ENCODE measurements at regions not wholly inside any gene's neighbourhood (a gene's known extent, or its start where the extent isn't known, plus 50 kb on each side); places are given as distances from the start of the nearest gene placed in this dataset.
A peak's percentile ranks its signal among the peaks of the same experiment; 100 is the strongest.

DNA sequence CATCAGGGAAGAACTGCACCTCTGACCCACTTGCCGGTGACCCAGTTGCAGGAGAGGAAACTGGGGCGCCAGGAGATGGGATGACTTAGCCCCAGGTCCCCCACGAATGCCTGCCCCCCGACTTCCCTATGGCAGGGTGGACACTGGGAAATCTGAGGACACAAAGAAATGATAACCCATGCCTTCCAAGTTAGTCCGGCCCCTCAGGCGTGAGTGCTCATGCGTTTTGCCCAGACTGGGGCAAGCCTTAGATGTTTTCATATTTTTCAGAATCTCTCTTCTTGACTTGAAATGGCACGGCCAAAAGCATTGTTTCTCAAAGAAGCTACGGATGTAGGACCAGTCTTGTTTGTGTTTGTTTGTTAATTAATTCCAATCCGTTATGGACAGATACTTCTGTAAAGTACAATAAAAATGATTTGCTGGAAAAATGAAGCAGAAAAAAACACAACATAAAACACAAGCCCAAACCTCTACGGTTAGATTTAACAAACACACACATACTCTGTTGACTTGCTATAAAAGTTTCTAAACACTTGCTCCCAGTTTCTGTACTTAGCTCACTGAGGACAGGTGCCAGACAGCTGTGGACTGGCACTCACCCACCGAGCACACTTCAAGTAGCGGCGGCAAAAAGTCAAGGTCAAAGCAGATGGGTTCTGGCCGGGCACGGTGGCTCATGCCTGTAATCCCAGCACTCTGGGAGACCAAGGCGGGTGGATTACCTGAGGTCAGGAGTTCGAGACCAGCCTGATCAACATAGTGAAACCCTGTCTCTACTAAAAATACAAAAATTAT, 341.5 kb downstream of the BCOR start:
- no peak for DNase-seq

DNA sequence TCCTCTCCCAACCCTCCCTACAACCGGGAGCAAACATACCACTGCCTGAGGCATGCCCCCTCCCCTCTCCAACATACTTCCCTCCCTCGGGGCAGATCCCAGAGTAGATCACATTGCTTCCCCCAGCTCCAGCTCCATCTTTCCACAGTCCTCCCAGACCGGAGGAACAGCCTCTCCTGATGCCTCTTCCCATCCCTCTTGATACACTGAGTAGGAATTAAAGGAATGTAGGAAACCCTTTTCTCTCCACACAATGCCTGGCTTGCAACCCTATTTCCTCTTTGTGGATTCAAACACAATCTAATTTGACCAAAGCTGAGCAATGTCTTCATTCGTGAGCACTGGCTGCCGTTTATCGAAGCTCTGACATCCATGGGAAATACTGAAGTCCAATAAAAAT, 339.8 kb downstream of the BCOR start:
- DNase-seq: no peak

DNA sequence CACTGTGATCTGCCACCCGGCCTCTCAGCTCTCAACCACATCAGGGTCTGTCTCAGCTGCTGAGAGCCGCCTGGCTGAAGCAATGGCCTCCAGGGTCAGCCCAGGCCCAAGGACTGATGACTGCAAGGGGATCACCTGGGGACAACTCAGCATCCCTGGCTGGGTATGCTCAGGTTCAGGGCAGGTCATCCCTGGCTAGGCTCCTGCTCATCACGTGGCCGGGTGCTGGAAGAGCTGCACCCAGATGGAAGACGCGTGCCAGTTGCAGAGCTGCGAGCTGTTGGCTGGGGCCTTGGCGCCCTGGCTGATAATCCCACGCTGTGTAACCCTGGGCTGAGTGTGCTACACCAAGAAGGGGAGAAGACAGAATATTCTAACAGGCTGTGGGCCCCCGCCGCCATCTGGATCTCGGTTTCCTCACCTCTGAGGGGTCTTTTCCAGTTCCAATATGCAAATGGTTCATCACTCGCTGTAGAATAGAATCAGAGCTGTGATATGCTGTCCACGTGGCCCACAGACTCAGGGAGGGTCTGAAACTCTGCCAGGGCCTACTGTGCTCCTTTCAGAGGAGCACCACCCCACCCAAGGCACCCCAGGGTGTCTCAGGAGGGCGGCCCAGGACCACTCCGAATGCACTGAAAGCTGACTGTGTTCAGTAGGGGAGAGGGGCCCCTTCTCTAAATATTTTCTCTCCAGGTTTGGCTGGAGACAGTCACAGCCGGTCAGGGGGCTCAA, 338.8 kb downstream of the BCOR start:
- peak; percentile 42 for DNase-seq

DNA sequence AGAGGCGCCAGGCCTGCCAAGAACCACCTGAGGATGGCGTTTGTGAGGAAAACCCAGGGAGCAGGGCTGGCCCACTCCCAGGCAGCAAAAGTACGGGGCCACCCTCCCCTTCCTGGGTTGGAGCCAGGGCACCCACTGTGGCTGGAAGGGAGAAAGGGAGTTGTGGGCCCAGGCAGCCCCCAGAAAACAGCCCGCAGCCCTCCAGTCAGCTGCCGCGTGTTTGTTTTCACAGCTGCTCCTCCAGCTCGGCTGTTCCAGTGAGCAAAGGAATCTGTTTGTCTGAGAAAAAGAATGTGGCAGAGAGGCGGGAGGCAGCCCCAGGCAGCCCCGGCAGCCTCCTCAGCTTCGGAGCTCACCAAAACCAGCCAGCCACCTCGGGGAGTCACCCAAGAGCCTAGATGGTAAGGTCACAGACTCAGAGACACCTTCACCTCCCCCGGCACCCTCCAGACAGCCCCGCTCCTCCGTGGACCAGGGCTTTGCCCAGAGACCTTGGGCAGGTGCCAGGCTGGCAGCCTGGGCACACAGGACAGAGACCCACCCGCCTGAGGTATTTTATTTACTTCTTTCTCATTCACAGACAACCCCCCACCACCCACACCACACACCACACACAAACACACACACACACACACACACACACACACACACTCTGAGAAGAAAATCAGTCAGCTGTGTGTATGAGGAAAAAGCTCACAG, 338.1 kb downstream of the BCOR start:
- no peak for DNase-seq

DNA sequence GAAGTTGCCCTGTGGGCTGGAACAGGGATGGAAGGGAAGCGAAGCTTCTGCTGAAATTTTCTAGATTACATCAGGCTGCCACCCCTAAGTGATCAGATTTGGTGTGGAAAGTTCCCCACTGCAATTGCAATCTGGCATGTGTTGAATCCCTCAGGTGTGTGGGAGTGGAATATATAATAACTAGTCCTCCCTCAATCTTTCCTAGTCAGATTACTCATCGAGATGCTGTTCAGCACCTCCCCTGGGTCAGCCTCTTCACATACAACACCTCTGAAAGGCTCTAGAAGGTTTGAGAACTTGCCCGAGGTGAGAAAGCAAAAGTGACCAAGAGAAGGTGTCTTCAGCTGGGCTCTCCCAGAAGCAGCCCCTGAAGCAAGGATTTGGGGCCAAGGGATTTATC, 336.8 kb downstream of the BCOR start:
- no peak for DNase-seq

DNA sequence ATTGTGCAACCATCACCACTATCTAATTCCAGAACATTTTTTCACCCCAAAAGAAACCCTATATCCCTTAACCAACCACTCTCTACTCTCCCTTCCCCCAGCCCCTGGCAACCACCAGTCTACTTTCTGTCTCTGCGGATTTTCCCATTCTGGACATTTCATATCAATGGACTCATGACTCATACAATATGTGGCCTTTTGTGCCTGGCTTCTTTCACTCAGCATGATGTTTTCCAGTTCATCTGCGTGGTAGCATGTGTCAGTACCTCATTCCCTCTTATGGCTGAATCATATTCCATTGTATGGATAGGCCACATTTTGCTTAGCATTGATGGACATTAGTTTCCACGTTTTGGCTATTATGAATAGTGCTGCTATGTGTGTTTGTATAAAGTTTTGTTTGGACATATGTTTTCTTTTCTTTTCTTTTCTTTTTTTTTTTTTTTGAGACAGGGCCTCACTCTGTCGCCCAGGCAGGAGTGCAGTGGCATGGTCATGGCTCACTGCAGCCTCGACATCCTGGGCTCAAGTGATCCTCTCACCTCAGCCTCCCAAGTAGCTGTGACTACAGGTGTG, 335.4 kb downstream of the BCOR start:
- no peak for DNase-seq

DNA sequence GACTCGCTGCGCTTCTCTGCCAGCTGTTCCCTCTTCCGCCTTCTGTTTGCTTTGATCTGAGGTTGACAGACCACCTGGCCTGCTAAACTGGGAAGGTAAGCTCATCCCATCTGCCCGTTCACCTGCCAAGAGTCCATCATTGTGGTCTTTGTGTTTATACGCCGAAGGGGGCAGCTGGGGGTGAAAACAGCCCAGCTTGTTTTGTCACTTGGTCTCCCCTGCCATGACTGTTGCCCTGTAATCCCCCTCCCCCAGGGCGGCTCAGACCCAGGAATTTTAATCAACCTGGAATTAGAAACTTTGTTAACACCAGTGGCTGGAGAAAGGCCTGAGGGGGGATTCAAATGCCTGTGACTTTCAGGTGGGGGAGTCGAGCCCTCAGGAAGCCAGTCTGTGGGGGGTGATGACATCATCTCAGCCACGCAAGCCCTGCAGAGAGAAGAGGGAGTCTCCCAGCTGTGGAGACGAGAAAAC, 333.3 kb downstream of the BCOR start:
- no peak for DNase-seq

DNA sequence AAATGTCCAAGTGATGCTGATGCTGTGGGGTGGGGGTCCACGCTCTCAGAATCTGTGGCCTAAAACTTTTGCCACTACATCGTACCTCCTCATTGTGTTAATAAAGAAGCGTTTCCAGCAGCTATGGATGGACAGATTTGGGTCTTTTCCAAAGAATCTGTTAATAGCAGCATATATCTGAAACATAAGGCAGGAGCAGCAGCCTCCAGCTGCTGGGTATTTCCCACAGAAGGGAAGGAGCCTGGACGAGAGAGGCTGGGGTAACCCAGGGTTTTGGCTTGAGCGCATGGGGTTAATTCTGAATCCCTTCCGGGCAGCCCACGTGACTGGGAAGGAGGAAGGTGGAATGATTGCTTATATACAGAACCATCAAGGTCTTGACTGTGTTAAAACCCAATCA, 332.4 kb downstream of the BCOR start:
- no peak for DNase-seq

DNA sequence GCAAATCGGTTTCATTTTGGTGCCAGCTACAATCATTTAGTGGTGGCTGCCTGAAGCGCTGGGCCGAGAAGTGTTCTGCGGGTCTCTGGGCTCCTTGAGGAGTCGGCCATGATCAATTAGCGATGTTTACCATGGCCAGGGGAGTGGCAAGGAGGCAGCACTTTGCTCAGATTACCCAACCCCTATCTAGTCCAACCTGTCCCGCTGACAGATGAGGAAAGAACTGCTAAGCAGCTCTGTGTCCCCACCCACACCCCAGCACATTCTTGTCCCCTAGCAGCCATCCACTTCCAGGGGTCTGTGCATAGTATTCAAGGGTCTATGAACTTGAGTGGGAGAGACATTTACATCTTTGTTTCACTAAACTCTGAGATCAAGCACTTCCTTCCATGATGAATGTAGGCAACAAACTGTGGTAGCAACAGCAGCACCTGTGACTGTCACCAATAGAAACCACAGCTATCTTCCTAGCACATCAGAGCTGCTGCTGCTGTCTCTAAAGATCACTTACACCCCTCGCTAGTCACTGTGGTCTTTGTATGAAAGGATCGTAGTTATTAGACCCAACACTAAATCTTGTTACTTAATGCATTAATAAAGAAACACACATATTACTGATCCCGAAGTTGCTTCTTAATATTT, 331.6 kb downstream of the BCOR start:
- DNase-seq: no peak

DNA sequence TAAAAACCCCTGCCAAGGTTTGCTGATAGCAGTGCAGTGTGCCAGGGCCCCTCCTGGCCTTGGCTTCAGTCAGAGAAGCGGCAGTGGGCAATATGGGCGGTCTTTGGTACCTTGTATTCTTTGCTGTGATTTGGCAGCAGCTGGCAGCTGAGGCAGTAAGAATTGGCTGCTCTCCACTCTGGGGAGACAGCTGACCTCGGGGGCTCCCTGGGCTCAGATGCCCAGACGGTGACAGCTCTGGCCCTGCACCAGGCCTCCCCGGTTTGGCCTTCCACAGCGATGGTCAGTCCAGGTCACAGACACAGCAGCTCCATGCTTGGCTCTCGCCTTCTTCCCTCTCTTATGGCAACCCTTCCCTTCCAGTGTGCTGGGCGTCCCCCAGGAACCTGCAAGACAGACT, 330.9 kb downstream of the BCOR start:
- DNase-seq: no peak

DNA sequence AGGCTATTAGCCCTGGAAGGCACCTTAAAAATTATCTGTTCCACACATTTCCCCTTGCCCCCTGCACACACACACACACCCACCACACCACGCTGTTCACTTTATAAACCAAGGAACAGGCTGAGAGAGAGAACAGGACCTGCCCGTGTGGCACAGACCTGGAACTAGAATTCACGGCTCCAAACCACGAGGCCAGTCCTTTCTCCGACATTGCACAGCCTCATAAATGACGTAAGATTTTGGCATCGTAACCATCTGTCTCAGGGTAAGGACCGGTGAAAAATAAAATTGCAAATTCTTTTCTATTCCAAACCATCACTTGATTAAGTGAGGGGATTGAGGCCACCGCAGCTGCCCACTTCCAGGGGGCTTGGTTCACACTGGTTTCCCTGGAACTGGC, 330.3 kb downstream of the BCOR start:
- no peak for DNase-seq

DNA sequence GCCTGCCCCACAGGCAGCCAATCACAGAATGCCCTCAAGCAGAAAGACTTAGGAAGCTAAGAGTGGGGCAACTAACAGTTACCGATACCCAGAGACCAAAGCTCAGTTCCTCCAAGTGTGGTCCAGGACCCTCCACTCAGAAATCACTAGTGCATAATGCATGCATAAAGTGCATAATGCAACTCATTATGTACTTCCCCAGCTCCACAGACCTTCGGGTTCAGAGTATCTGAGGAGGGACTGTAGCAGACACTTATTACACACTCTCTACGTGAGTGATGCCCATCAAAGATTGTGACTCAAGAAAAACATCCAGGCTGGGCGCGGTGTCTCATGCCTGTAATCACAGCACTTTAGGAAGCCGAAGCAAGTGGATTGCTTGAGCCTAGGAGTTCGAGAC, 328.0 kb downstream of the BCOR start:
- DNase-seq: no peak

DNA sequence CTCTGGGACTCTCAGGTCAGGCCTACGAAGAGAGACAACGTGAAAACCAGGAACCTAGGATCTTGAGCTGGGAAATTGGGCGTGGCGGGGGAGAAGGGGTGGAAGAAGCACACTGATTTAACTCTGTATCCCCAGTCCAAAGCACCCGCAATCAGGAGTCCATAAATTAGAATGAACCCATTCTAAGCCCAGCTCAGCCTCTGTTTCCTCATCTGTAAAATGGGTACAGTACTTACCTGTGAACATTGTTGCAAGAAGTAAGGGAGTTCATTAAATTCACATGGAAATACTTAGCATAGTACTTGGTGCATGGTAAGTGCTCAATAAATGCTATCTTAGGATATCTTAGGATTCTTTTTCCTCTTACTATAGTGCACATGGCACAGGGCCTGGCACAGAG, 326.7 kb downstream of the BCOR start:
- no peak for DNase-seq

DNA sequence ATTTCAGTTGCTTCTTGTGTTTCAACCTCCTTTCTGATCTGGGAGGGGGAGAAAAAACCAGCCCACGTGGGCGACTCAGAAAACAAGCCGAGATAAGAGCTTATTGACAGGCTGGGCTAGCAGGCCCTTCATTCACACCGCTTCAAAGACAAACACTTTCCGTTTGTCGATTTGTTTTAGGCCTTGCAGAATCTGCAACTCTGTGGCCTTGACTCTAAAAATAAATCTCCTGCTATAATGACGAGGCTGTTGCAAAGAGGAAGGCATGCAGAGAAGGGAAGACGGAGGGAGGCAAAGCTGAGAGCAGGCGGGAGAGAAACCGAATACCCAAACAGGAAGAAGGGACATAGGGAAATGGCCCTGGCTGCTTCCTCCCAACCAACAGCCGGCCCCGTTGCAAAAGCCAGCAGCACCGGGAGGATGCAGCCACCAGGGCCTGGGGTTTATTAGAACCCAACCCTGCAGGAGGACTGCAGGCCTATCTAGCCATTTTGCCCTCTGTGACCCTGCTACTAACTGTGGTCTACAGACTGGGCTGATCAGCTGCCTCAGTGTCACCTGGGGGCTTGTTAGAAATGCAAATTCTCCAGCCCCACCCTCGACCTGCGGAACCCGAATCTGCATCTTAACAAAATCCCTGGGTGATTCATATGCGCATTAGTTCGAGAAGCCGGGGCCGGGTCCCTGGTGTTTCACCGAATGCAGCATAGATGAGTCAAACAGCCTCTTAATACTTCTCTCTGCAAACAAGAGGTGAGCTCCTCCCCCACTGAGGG, 325.5 kb downstream of the BCOR start:
- DNase-seq: no peak

DNA sequence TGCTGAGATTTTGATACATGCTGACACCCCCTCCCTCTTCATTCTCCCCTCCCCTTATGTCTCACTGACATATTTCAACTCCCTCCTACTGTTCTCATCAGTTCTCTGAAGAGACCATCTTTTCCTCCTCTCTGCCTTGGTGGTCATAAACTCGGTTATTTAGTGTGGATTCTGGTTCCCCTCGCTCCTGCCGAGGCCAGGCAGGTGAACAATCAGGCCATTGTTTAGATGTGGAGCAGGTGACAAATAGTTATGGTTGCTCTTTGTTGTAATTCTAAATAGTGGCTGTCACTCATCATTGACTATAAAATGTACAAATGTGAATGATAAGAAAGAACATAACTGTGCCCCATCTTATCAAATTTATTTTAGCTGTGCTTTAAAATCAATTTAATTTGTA, 324.6 kb downstream of the BCOR start:
- DNase-seq: no peak

DNA sequence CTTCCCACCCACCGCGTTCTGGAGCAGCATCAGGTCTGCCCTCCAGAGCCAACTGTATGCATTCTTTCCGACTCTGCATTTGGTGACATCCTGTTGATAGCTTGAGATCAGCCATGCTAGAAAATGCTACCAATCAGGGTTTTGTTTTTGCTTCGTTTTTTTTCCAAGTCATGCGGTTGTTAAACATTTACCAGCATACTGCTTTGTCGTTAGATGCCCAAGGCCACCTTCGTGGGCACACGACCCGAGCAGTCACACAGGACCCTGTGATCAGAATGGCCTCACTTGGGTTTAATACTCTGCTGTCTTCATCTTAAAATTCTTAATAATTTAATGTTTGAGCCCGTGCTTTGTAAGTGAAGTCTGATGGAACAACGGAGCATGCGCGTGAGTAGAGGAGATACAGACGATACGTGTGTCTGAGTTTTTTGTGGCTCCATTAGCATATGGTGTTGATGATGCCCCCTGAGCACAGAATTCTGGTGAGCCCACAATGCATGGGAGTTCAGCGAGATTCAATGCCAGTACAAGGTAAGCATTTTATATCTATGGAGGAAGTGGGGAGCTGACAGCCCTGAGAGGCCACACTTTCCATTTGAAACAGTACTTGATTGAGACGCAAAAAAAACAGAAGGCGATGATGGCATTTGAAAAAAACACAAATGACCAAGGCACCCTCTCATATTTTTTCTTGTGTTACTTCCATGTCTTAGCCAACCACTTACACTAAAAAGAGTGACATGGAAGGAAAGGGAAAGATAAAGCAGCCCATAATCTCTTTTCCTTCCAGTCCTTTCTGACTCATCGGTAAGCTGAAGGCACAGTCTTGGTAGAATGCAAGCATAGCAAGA, 323.6 kb downstream of the BCOR start:
- no peak for DNase-seq

DNA sequence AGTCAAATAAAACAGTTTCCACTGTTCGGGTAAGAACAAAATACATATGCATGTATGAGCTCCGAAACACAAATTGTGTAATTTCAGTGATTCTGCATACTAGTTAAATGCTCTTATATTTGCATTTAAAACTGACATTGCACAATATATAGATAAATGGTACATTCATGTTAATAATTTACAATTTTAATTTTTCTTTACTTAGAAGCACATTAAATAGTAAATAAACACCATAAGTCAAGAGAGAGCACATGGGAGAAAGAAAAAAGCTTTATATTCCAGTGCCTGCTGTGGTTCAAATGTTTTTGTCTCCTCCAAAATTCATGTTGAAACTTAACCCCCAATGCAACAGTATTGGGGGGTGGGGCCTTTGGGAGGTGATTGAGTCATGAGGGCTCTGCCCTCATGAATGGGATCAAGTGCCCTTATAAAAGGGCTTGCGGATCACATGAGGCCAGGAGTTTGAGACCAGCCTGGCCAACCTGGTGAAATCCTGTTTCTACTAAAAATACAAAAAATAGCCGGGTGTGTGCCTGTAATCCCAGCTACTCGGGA, 322.9 kb downstream of the BCOR start:
- no peak for DNase-seq

DNA sequence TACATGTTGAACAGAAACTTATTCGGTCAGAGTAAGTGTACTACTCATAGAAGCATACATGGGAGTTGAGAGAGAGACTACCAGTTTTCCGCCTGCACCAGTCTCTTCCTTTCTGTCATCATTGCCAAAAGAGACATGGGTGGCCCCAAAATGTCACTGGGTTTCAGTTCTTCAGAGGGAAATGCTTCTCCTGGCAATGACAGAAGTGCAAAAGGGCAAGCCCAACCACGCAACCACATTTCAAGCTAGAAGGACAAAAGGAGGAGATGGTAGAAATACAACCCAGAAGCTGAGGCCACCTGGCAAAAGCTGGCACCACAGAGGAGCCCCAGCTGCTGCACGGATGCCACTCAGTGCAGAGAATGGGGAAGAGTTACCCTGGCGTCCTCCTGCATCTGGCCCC, 320.1 kb downstream of the BCOR start:
- DNase-seq: peak; percentile 20

DNA sequence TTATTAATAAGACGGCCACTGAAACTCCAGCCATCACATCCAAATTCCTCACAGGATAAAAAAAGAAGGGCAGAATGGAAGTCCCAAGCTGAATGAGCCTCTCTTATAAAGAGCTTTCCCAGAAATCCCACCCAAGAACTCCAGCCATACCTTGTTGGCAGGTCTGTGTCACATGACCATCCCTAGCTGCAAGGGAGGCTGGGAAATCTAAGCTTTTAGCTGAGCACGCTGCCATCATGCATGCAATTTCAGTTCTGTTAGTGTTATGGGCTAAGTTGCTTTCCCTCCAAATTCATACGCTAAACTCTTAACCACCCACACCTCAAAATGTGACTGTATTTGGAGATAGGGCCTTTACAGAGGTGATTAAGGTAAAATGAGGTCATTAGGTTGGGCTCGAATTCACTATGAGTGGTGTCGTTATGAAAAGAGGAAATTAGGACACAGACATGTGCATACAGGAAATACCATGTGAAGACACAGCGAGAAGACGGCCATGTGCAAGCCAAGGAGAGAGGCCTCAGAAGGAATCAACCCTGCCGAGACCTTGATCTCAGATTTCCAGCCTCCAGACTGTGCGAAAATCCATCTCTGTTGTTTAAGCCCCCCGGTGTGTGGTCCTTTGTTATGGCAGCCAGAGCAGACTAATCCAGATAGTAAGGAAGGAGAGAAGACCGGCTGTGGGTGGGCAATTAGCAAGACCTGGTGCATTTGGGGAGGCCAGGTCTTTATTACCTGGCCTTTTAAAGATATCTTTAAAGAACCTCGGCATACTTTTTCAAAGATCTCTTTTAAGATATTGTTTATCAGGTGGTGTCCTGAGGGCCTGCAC, 317.6 kb downstream of the BCOR start:
- no peak for DNase-seq

DNA sequence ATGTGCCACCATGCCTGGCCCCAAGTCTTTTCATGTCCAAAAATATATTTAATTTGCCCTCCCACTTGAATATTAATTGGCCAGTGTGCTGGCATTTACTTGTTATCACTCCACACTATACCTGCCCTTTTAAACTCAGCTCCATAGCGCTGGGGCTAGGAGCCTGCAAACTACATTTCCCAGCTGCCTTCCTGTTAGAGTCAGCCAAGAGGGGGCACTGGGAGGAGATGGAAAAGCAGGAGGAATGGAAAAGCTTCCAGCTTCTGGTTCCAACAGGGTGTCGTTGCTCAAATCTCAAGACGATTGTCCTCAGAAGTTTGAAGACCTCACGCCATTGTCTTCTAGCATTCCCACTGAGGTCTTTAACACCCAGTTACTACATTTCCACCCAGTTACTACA, 315.5 kb downstream of the BCOR start:
- no peak for DNase-seq
